A549 (cell line): ENCODE measurements at regions not wholly inside any gene's neighbourhood (a gene's known extent, or its start where the extent isn't known, plus 50 kb on each side); places are given as distances from the start of the nearest gene placed in this dataset.

ENCODE experiments used
- ATAC-seq, 2 experiments: fragments of 200-7000 bp in 1 of 2; fragments of >200 bp in 1 of 2; cut with Nextera tagmentation in 1 of 2; cut with Tn5 transposase in 1 of 2; 3 replicates each; pipeline versions ENCODE4 v1.8.0 to v1.9.1; 2018 to 2020; ENCODE audit warnings: mild to moderate bottlenecking in 1 of 2, moderate library complexity in 1 of 2
- CTCF ChIA-PET: fragments of 300-600 bp; sonication (Branson Sonifier 250); formaldehyde crosslinking; extraction: SDS; loops from one replicate; lab custom pipeline; 2021; ENCODE audit warnings: antibody characterized with exemption, inconsistent platforms; lab: Yijun Ruan, JAX
- POLR2A ChIA-PET: fragments of 350-600 bp; formaldehyde crosslinking; extraction: SDS; loops from one replicate; lab custom pipeline; 2021; ENCODE audit warnings: antibody characterized with exemption, inconsistent platforms; lab: Yijun Ruan, JAX
- DNase-seq, 2 experiments: peaks; one replicate each; pipeline versions ENCODE4 v3.0.0 to v3.0.0-alpha.2; 2011 to 2016; ENCODE audit warnings: low read depth in 1 of 2, low spot score in 1 of 2
- FAIRE-seq: peaks from 2 replicates; lab custom pipeline; 2011; peaks lifted over from hg19 to GRCh38; lab: Jason Lieb, UNC
- H3K27ac ChIP-seq, 2 experiments: fragments of >200 bp; sonication (Bioruptor Twin); formaldehyde crosslinking; 3 replicates each; pipeline ENCODE4 v1.5.1; 2016 to 2017
- H3K4me1 ChIP-seq: fragments of >200 bp; sonication (Bioruptor Twin); formaldehyde crosslinking; 3 replicates; pipeline ENCODE4 v1.6.1; 2016
- H3K4me2 ChIP-seq: fragments of >200 bp; sonication (Bioruptor Twin); formaldehyde crosslinking; 3 replicates; pipeline ENCODE4 v1.6.1; 2016
- H3K4me3 ChIP-seq: fragments of >200 bp; sonication (Bioruptor Twin); formaldehyde crosslinking; 3 replicates; pipeline ENCODE4 v1.5.1; 2016
- H3K9me3 ChIP-seq: fragments of >200 bp; sonication (Bioruptor Twin); formaldehyde crosslinking; 3 replicates; pipeline ENCODE4 v1.6.1; 2016
- ATOH8 ChIP-seq: fragments of 250-450 bp; sonication (Bioruptor Pico); IDR thresholded peaks from 2 replicates; pipeline ENCODE4 v1.5.0; 2020; ENCODE audit warnings: low read depth, mild to moderate bottlenecking, moderate library complexity
- BCL3 ChIP-seq: fragments of >200 bp; sonication (Bioruptor Twin); formaldehyde crosslinking; IDR thresholded peaks from 3 replicates; pipeline ENCODE4 v1.6.1; 2016
- BHLHE40 ChIP-seq: IDR thresholded peaks from 2 replicates; pipeline ENCODE4 v1.6.1; 2012; ENCODE audit warnings: low read depth, low read length, inconsistent platforms
- CEBPB ChIP-seq, 2 experiments: fragments of >200 bp in 1 of 2; sonication (Bioruptor Twin) in 1 of 2; formaldehyde crosslinking in 1 of 2; IDR thresholded peaks; 2 replicates each; pipeline ENCODE4 v1.6.1; 2012 to 2016
- CHD4 ChIP-seq: fragments of 200-600 bp; sonication (generic); IDR thresholded peaks from 2 replicates; pipeline ENCODE4 v1.6.1; 2016; ENCODE audit warnings: antibody characterized with exemption, mild to moderate bottlenecking, borderline replicate concordance
- E2F6 ChIP-seq: IDR thresholded peaks from 2 replicates; pipeline ENCODE4 v1.6.1; 2012; ENCODE audit warnings: low read depth, borderline replicate concordance
- EHF ChIP-seq: fragments of 250-450 bp; sonication (Bioruptor Pico); IDR thresholded peaks from 2 replicates; pipeline ENCODE4 v1.5.0; 2020; ENCODE audit warnings: mild to moderate bottlenecking
- EHMT2 ChIP-seq: fragments of 200-600 bp; sonication (generic); IDR thresholded peaks from 2 replicates; pipeline ENCODE4 v1.6.1; 2016; ENCODE audit warnings: antibody characterized with exemption, low read depth, mild to moderate bottlenecking, moderate library complexity
- EP300 ChIP-seq, 2 experiments: fragments of >200 bp; sonication (Bioruptor Twin); formaldehyde crosslinking; IDR thresholded peaks; 2 replicates in 1 of 2; 3 replicates in 1 of 2; pipeline ENCODE4 v1.6.1; 2016 to 2017
- FOXS1 ChIP-seq: fragments of 250-450 bp; sonication (Bioruptor Pico); IDR thresholded peaks from 2 replicates; pipeline ENCODE4 v1.5.0; 2020; ENCODE audit warnings: mild to moderate bottlenecking, moderate library complexity
- GATA3 ChIP-seq: IDR thresholded peaks from 2 replicates; pipeline ENCODE4 v1.6.1; 2012; ENCODE audit warnings: borderline replicate concordance
- HDAC2 ChIP-seq: fragments of 200-600 bp; sonication (generic); IDR thresholded peaks from 2 replicates; pipeline ENCODE4 v1.6.1; 2016
- HES2 ChIP-seq: fragments of >200 bp; sonication (Bioruptor Twin); formaldehyde crosslinking; IDR thresholded peaks from 2 replicates; pipeline ENCODE4 v1.6.1; 2016
- HEYL ChIP-seq: fragments of 250-450 bp; sonication (Bioruptor Pico); IDR thresholded peaks from 2 replicates; pipeline ENCODE4 v1.8.0; 2021; ENCODE audit warnings: mild to moderate bottlenecking, moderate library complexity
- JUN ChIP-seq, 2 experiments: fragments of >200 bp; sonication (Bioruptor Twin); formaldehyde crosslinking; IDR thresholded peaks; 2 replicates in 1 of 2; 3 replicates in 1 of 2; pipeline ENCODE4 v1.6.1; 2016 to 2017
- JUNB ChIP-seq: fragments of >200 bp; sonication (Bioruptor Twin); formaldehyde crosslinking; IDR thresholded peaks from 2 replicates; pipeline ENCODE4 v1.6.1; 2016
- NPAS2 ChIP-seq: fragments of 250-450 bp; sonication (Bioruptor Pico); IDR thresholded peaks from 2 replicates; pipeline ENCODE4 v1.8.0; 2022; ENCODE audit warnings: mild to moderate bottlenecking, moderate library complexity, borderline replicate concordance
- NR3C1 ChIP-seq: fragments of >200 bp; sonication (Bioruptor Twin); formaldehyde crosslinking; IDR thresholded peaks from 3 replicates; pipeline ENCODE4 v1.6.1; 2017
- PBX3 ChIP-seq: IDR thresholded peaks from 2 replicates; pipeline ENCODE4 v1.6.1; 2012
- PHF8 ChIP-seq: fragments of 200-600 bp; sonication (generic); IDR thresholded peaks from 2 replicates; pipeline ENCODE4 v1.6.1; 2016; ENCODE audit warnings: low read depth, mild to moderate bottlenecking, antibody characterized with exemption, moderate library complexity, borderline replicate concordance
- POLR2AphosphoS2 ChIP-seq: conservative IDR thresholded peaks from 2 replicates; pipeline ENCODE4 v1.6.1; 2012; ENCODE audit warnings: low read length, improper control_type of control experiment, inconsistent platforms
- RARB ChIP-seq: fragments of 250-450 bp; sonication (Bioruptor Pico); IDR thresholded peaks from 2 replicates; pipeline ENCODE4 v1.8.0; 2021; ENCODE audit warnings: mild to moderate bottlenecking, moderate library complexity
- RCOR1 ChIP-seq: fragments of 150-350 bp; IDR thresholded peaks from 2 replicates; pipeline ENCODE4 v1.6.1; 2014; ENCODE audit warnings: antibody characterized with exemption, low read length, low read depth
- RFX5 ChIP-seq: fragments of 450-650 bp; IDR thresholded peaks from 2 replicates; pipeline ENCODE4 v1.7.1; 2014; ENCODE audit warnings: antibody characterized with exemption, mild to moderate bottlenecking, moderate library complexity
- SMC3 ChIP-seq: fragments of >200 bp; sonication (Bioruptor Twin); formaldehyde crosslinking; IDR thresholded peaks from 3 replicates; pipeline ENCODE4 v1.6.1; 2018; ENCODE audit warnings: inconsistent platforms
- SREBF2 ChIP-seq: fragments of 450-650 bp; IDR thresholded peaks from 2 replicates; pipeline ENCODE4 v1.6.1; 2014; ENCODE audit warnings: mild to moderate bottlenecking, moderate library complexity
- TP53 ChIP-seq: fragments of 250-450 bp; sonication (Bioruptor Pico); IDR thresholded peaks from 2 replicates; pipeline ENCODE4 v1.5.0; 2021; ENCODE audit warnings: mild to moderate bottlenecking, moderate library complexity
- USF2 ChIP-seq: fragments of 450-650 bp; IDR thresholded peaks from 2 replicates; pipeline ENCODE4 v1.6.1; 2014; ENCODE audit warnings: antibody characterized with exemption
- ZC3H11A ChIP-seq: fragments of 450-650 bp; IDR thresholded peaks from 2 replicates; pipeline ENCODE4 v1.6.1; 2014; ENCODE audit warnings: antibody characterized with exemption, mild to moderate bottlenecking
- WGBS: methylation state at CpG from one replicate; pipeline ENCODE4 v1.1.6; 2017; ENCODE audit errors: missing lambda C conversion rate; 5-methylcytosine and 5-hydroxymethylcytosine counted together

- CTCF ChIA-PET, result no interaction called here
- ATAC-seq (no peak), FAIRE-seq (no peak), DNase-seq (no peak)
- POLR2A ChIA-PET, result no interaction called here
- 4% methylated on average over 3 of the region's 3 CpGs for WGBS
- Histone ChIP-seq H3K4me1 (no peaks in the 10 kb centered on the region), H3K27ac (no peak overlapping the region), H3K4me2 (no peak overlapping the region), H3K9me3 (no peaks in the 10 kb centered on the region), H3K4me3 (no peak overlapping the region)
- TF ChIP-seq GATA3, result no peak
- TF ChIP-seq ATOH8 (CRISPR knock-in tag), result no peak
- TF ChIP-seq TP53 (CRISPR knock-in tag), result no peak
- no peak for TF ChIP-seq NPAS2 (CRISPR knock-in tag)
- TF ChIP-seq RFX5, result no peak
- no peak for TF ChIP-seq JUNB
- no peak for TF ChIP-seq EHF (CRISPR knock-in tag)
- TF ChIP-seq BHLHE40, result no peak
- TF ChIP-seq NR3C1, result no peak
- TF ChIP-seq HDAC2, result no peak
- no peak for TF ChIP-seq HEYL
Observed at GRCh38 chr18:43888598-43888997, 611.3 kb upstream of the SYT4 start.

- ChIA-PET CTCF (no interaction called here), POLR2A (no interaction called here)
- ATAC-seq, result 0 out of 6 replicates have a peak, but pooled peaks of 1 of the 2 experiments have one; percentile 39
- Histone ChIP-seq H3K27ac (no peak overlapping the region), H3K9me3 (no peaks in the 10 kb centered on the region), H3K4me2 (no peak overlapping the region), H3K4me1 (no peaks in the 10 kb centered on the region), H3K4me3 (no peak overlapping the region)
- WGBS, result 15% methylated on average over 5 of the region's 5 CpGs
- no peak for FAIRE-seq
- DNase-seq, result no peak
- TF ChIP-seq SMC3 (no peak), CHD4 (no peak), SREBF2 (no peak), RARB (no peak), E2F6 (no peak), RCOR1 (no peak), JUNB (no peak), HES2 (no peak), BHLHE40 (no peak)
Observed at GRCh38 chr18:43893001-43893637, 615.8 kb upstream of the SYT4 start.

- no peaks in the 10 kb centered on the region for H3K9me3 ChIP-seq
- H3K27ac ChIP-seq, result no peak overlapping the region
- ATAC-seq (no peak), DNase-seq (no peak)
- 5% methylated on average over 1 of the region's 1 CpG for WGBS
- POLR2A ChIA-PET, result no interaction called here
- CTCF ChIA-PET, result no interaction called here
- TF ChIP-seq HEYL (no peak), RARB (no peak), NPAS2 (CRISPR knock-in tag) (no peak), USF2 (no peak), ATOH8 (CRISPR knock-in tag) (no peak), PHF8 (no peak), JUNB (no peak), BCL3 (no peak), POLR2AphosphoS2 (no peak), CEBPB (IDR thresholded peaks at IDR 0.05) (no peak), PBX3 (no peak), EP300 (IDR thresholded peaks at IDR 0.05) (no peak), ZC3H11A (no peak), JUN (IDR thresholded peaks at IDR 0.05) (no peak), EHMT2 (no peak), CHD4 (no peak), FOXS1 (CRISPR knock-in tag) (no peak), GATA3 (no peak), SMC3 (no peak)
- TF ChIP-seq, all 56 proteins: peak for 0
- Histone ChIP-seq H3K4me3 (no peak overlapping the region), H3K4me1 (no peaks in the 10 kb centered on the region), H3K4me2 (no peak overlapping the region)
- FAIRE-seq, result no peak
Observed at GRCh38 chr18:43904209-43904837, 627.0 kb upstream of the SYT4 start.
